ENCODE measurements at regions not wholly inside any gene's neighbourhood (a gene's known extent, or its start where the extent isn't known, plus 50 kb on each side); places are given as distances from the start of the nearest gene placed in this dataset.

- no peak overlapping the region for H3K4me3 Mint-ChIP-seq (ENCODE audit: unreplicated experiment)
- H3K9me3 Mint-ChIP-seq (ENCODE audit: unreplicated experiment) = no peaks in the 10 kb centered on the region
- H3K4me1 Mint-ChIP-seq (ENCODE audit: unreplicated experiment) = peaks cover 3% of the 10 kb centered on the region
- no peak for TF ChIP-seq CTCF (IDR thresholded peaks at IDR 0.05)
- H3K27ac Mint-ChIP-seq (ENCODE audit: unreplicated experiment) = no peak overlapping the region
- H3K27me3 Mint-ChIP-seq (ENCODE audit: unreplicated experiment) = peaks cover 7% of the 10 kb centered on the region
- no peak for DNase-seq (ENCODE audit: extremely low spot score, unreplicated experiment)
- no peaks in the 10 kb centered on the region for H3K36me3 Mint-ChIP-seq (ENCODE audit: unreplicated experiment)
Measured at GRCh38 chr2:109694190-109694589, 80.0 kb downstream of the SOWAHC start.

- Mint-ChIP-seq H3K36me3 (ENCODE audit: unreplicated experiment) (no peaks in the 10 kb centered on the region), H3K27ac (ENCODE audit: unreplicated experiment) (no peak overlapping the region), H3K4me3 (ENCODE audit: unreplicated experiment) (no peak overlapping the region), H3K4me1 (ENCODE audit: unreplicated experiment) (peaks cover 3% of the 10 kb centered on the region), H3K9me3 (ENCODE audit: unreplicated experiment) (no peaks in the 10 kb centered on the region), H3K27me3 (ENCODE audit: unreplicated experiment) (peaks cover 15% of the 10 kb centered on the region)
- no peak for TF ChIP-seq CTCF (IDR thresholded peaks at IDR 0.05)
- no peak for DNase-seq (ENCODE audit: extremely low spot score, unreplicated experiment)
Measured at GRCh38 chr2:109695290-109695689, 81.1 kb downstream of the SOWAHC start.

DNA sequence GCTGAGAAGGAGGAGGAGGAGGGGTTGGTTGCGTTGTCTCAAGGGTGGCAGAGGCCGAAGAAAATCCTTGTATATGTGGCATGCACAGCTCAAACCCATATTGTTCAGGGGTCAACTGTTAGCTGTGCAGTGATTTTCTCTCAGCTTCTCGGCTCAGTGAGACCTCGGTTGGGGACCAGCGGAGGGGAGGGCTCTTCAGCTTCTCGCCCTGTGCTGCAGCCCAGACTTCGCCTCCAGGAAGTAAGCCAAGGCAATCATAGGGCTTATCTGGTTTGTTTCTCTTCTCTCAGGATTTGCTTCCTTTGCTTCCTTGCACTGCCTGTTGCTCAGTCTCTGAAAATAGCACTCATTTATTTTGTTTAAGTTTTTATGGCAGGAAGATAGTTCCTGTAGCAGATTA lies 85.5 kb downstream of the SOWAHC start:
- DNase-seq (ENCODE audit: extremely low spot score, unreplicated experiment) = no peak
- H3K27ac Mint-ChIP-seq (ENCODE audit: unreplicated experiment) = no peak overlapping the region
- H3K36me3 Mint-ChIP-seq (ENCODE audit: unreplicated experiment) = no peaks in the 10 kb centered on the region
- no peaks in the 10 kb centered on the region for H3K4me1 Mint-ChIP-seq (ENCODE audit: unreplicated experiment)
- H3K27me3 Mint-ChIP-seq (ENCODE audit: unreplicated experiment) = peaks cover 36% of the 10 kb centered on the region
- H3K9me3 Mint-ChIP-seq (ENCODE audit: unreplicated experiment) = no peaks in the 10 kb centered on the region
- no peak for TF ChIP-seq CTCF (IDR thresholded peaks at IDR 0.05)
- H3K4me3 Mint-ChIP-seq (ENCODE audit: unreplicated experiment) = no peak overlapping the region

DNA sequence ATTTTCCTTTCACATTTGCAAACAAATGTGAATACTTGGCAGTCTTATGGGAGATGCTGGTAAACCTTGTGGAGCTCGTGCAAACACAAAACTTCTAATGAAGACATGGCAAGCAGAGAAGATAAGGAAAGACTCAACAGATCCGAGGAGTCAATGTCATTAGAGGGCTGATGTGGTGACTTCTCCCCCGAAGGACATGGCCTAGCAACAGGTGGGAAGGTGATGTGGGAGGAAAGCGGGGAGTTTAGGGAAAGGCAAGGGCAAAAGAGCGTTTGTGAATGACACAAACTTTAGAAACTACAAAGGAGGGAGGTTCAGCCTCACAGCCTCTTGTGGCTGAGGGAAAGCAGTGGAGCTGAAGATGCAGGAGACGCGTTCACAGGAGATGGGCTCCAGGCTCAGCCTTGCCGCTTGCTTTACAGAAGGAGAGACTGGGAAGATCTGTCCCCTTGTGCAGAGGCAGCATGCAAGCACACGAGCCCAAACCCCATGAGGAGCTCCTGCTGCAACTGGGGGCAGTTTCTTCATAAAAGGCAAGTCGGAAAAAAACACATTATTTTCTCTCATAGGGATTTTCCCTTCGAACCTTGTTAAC lies 86.6 kb downstream of the SOWAHC start:
- no peaks in the 10 kb centered on the region for H3K4me1 Mint-ChIP-seq (ENCODE audit: unreplicated experiment)
- peaks cover 36% of the 10 kb centered on the region for H3K27me3 Mint-ChIP-seq (ENCODE audit: unreplicated experiment)
- H3K27ac Mint-ChIP-seq (ENCODE audit: unreplicated experiment) = no peak overlapping the region
- no peak for TF ChIP-seq CTCF (IDR thresholded peaks at IDR 0.05)
- no peaks in the 10 kb centered on the region for H3K9me3 Mint-ChIP-seq (ENCODE audit: unreplicated experiment)
- DNase-seq (ENCODE audit: extremely low spot score, unreplicated experiment) = no peak
- H3K4me3 Mint-ChIP-seq (ENCODE audit: unreplicated experiment) = no peak overlapping the region
- H3K36me3 Mint-ChIP-seq (ENCODE audit: unreplicated experiment) = no peaks in the 10 kb centered on the region

GRCh38 chr2:109701362-109701761 lies 87.2 kb downstream of the SOWAHC start:
- no peak for TF ChIP-seq CTCF (IDR thresholded peaks at IDR 0.05)
- H3K36me3 Mint-ChIP-seq (ENCODE audit: unreplicated experiment) = no peaks in the 10 kb centered on the region
- H3K4me1 Mint-ChIP-seq (ENCODE audit: unreplicated experiment) = no peaks in the 10 kb centered on the region
- H3K4me3 Mint-ChIP-seq (ENCODE audit: unreplicated experiment) = no peak overlapping the region
- no peak for DNase-seq (ENCODE audit: extremely low spot score, unreplicated experiment)
- H3K27ac Mint-ChIP-seq (ENCODE audit: unreplicated experiment) = no peak overlapping the region
- peaks cover 36% of the 10 kb centered on the region for H3K27me3 Mint-ChIP-seq (ENCODE audit: unreplicated experiment)
- no peaks in the 10 kb centered on the region for H3K9me3 Mint-ChIP-seq (ENCODE audit: unreplicated experiment)
